G401.6 (cell line): ENCODE measurements at regions not wholly inside any gene's neighbourhood (a gene's known extent, or its start where the extent isn't known, plus 50 kb on each side); places are given as distances from the start of the nearest gene placed in this dataset.
"Not testable (repeated sequence)": the region's sequence is repeated elsewhere in the genome, so short reads cannot be mapped to it uniquely, and the experiment has no call there.

Source experiments
- FAIRE-seq: peaks from 2 replicates; lab custom pipeline; 2012; peaks lifted over from hg19 to GRCh38; lab: Jason Lieb, UNC

DNA sequence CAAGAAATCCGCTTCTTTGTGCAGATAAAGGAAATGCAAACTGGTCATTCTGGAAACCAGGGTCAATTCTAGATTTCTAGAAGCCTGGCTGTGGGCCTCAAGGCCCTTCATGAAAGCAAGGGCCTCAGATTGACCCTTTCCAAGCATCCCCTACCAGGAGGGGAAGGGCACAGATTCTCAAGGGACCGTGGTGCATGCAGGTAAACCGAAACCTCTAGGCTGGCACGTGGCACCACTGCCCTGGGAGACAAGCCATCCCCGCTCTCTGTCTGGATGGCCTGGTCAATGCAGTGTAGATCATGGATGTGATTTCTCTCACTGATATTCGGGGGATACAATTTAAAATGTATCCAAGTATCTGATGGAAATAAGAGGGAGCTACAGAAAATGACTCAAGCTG, 69.4 kb downstream of the TOMM20 start:
- no peak for FAIRE-seq

- no peak for FAIRE-seq
Observed at GRCh38 chr1:235058695-235059094, 69.9 kb downstream of the TOMM20 start.

GRCh38 chr1:235057385-235058306, 71.0 kb downstream of the TOMM20 start:
- no peak for FAIRE-seq

DNA sequence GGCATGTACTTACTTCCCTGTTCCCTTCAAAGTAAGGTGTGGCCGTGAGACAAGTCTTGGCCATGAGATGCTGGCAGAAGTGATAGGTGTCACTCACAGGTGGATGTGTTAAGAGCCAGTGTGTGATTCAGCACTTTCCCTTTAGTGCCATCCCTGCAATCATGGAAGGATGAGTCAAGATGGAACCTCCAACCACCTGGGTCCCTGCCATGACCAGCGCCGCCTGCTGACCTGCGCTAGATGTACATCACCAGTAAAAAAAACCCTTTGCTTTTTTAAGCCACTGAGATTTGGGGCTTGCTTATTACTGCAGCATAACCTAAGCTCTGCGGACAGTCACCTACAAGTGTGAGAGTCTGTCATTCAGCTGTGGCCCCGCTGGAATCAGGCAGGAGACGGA, 71.7 kb downstream of the TOMM20 start:
- FAIRE-seq, result no peak

DNA sequence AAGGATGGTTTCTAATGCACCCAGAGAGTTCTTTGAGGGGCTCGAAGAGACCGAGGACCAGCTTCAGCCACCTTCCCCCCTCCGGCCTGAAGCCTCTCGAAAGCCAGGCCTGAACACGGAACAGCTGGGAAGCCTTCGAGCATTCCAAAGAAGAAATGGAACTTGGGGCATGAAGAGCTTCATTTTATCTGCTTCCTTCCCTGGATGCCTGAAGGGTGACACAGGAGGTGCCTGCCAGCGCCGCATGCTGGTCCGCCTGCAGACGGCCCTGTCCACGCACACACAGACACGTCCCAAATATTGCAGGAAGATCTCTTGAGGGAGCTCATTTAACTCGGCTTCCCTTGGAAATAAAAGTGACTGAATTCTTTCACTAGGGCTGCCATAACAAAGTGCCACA, 73.7 kb downstream of the TOMM20 start:
- no peak for FAIRE-seq

DNA sequence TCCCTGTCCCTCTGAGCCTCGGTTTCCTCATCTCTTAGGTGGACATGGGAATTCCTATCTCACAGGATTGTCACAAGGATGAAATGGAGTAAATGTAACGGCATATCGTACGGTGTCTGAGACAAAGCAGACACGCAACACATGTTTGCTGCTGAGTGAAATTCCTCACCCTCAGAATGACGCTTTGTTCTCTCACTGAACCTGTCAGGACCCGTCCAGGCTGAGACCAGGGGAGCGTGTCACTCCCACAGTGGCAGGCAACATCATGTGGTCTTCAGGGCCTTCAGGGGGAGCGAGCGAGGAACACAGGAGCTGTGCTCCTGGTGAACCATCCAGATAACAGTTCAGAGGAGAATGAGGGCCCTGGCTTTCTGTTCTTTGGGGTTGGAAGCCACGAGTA, 74.2 kb downstream of the TOMM20 start:
- FAIRE-seq, result no peak

DNA sequence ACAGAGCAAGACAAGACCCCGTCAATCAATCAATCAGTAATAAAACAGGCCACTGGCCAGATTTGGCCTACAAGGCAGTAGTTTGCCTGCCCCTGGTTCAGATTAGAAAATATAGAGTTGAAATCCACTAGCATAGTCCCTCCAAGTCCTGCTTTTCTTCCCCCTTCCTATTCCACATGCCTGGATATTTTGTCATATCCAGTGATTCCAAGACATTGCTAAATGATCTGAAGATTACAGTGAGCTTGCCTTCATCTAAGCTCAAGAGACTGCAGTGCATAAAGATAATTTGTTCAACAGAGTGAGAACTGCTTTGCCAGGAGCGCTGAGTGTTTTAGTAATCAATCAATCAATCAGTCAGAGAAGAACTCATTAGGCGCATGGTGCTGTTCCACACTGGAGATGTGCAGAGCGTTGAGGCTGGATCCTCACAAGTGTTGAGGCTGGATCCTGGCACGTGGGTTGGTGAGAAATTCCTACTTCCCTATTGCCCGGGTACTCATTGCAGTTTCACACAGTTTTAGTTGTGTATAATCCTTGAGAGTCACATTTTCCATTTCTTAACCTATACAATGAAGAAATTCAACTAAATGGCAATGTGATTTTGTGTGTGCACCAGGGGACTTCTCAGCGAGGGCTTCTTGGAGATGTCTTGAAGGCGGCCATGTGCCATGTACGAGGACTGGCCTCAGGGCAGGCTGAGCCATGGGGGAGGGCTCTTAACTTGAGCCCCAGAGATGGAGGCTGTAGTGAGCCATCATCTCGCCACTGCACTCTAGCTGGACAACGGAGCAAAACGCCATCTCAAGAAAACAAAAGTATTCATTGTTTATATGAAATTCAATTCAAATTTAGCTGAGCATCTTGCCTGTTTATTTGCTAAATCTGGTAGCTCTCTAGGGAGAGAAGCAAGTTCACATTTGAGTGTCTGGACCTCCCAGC, 76.3 kb downstream of the TOMM20 start:
- FAIRE-seq, result no peak

- no peak for FAIRE-seq
Observed at GRCh38 chr1:235051521-235051920, 77.1 kb downstream of the TOMM20 start.

- FAIRE-seq, result no peak
Observed at GRCh38 chr1:235050911-235051360, 77.7 kb downstream of the TOMM20 start.

DNA sequence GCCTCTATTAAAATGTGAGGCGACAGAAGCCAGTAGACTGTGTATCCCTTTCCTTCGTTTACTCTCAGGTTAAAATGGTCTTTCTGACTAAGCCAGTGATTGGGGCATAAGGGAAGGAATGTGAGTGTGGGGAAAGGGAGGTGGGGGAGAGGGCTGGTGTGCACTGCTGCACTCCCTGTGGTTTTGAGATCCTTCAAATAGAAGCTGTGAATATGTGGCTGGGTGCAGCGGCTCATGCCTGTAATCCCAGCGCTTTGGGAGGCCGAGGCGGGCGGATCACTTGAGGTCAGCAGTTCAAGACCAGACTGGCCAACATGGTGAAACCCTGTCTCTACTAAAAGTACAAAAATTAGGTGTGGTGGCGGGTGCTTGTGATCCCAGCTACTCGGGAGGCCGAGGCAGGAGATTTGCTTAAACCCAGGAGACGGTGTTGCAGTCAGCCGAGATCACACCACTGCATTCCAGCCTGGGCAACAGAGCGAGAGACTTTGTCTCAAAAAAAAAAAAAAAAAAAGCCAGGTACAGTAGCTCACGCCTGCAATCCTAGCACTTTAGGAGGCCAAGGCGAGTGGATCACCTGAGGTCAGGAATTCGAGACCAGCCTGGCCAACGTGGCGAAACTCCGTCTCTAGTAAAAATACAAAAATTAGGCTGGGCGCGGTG, 78.8 kb downstream of the TOMM20 start:
- not testable (repeated sequence) for FAIRE-seq

DNA sequence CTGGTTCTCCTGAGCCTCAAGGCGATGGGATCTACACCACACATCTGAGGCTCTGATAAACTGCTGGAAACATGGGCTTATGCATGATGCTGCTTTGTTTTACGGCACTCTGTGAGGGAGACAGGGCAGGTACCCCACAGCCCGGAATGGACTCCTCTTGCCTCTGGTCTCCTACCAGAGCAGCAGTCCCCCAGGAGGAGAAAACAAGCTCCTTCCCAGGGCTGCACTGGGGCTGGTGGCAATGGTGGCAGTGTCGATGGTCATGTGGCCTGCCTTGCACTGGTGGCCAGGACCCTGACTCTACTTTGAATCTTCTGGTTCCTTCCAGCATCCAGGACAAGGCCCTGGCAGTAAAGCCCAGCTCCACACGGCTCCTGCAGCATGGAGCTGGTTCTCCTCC, 79.4 kb downstream of the TOMM20 start:
- FAIRE-seq, result no peak

- no peak for FAIRE-seq
Observed at GRCh38 chr1:235047331-235047871, 81.2 kb downstream of the TOMM20 start.

DNA sequence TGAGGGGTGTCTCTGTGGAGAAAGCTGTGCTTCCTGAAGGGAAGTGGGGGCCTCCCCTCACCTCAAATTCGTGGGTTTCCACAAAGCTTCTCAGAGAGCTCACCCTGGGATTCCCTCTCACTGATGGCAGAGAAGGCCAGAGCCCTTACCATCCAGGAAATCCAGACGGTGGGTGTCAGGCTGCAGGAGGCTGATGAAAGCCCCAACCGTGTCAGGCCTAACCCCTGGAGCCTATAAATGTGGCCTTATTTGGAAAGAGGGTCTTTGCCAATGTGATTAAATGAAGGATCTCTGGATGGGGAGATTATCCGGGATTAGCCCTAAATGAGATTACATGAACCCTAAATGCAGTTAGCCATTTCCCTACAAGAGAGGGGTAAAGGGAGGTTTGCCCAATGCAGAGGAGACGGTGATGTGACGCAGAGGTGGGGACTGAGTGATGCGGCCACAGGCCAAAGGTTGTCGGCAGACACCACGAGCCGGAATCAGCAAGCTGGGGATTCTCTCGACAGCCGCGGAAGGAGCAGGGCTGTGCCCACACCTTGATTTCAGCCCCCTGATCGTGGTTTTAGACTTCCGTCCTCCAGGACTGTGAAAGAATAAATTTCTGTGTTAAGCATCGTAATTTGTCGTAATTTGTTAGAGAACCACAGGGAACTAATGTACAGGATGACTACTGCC, 82.6 kb downstream of the TOMM20 start:
- no peak for FAIRE-seq

DNA sequence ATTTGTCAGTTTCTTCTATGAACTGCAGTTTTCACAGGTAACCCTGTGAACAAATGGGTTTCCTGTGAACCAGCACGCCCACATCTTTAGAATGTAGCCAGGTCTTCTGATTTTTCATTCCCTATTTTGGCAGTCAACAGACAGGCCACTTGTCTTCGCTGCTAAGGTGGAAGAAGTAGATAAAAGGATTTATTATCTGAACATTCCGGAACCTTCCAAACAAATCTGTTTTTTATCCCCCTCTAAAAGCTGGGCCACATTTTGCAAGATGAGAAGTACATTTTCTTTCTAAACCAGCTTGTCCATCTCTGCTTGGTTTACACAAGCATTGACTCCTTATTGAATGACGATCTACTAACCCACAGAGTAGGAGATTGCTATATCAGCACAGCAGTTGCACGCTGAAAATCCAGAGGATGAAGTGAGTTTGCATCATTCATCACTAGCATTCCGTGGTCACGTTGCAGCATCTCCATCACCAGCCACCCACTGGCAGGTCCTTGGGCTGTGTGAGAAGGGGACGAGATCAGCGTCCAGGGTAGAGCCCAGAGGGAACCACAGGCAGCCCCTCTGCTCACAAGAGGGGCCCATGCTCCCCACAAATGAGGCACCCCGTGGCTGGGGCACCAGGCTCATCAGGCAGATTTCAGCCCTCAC, 83.5 kb downstream of the TOMM20 start:
- FAIRE-seq, result no peak

DNA sequence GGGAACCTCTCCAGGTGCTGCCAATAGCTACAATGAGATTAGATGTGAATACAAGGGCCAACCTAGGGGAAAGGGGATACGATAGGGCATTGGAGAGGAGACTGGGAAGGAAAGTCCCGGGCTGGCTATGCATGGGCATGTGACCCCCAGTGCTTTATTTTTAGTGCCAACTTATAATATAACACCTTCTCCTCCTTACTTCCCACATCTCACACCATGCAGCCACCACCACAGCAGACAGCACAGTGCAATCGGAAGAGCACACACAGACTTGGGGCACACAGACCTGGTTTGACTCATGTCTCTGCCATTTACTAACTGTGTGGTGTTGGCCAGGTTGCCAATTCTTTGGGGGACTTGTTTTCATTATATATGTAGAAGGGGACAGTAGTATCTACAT, 85.4 kb downstream of the TOMM20 start:
- no peak for FAIRE-seq

GRCh38 chr1:235038701-235039100, 89.9 kb downstream of the TOMM20 start:
- no peak for FAIRE-seq

- no peak for FAIRE-seq
Observed at GRCh38 chr1:235035928-235036327, 92.7 kb downstream of the TOMM20 start.

GRCh38 chr1:235030919-235031596, 97.6 kb downstream of the TOMM20 start:
- no peak for FAIRE-seq

- FAIRE-seq, result no peak
Observed at GRCh38 chr1:235027862-235028250, 100.8 kb downstream of the TOMM20 start.

DNA sequence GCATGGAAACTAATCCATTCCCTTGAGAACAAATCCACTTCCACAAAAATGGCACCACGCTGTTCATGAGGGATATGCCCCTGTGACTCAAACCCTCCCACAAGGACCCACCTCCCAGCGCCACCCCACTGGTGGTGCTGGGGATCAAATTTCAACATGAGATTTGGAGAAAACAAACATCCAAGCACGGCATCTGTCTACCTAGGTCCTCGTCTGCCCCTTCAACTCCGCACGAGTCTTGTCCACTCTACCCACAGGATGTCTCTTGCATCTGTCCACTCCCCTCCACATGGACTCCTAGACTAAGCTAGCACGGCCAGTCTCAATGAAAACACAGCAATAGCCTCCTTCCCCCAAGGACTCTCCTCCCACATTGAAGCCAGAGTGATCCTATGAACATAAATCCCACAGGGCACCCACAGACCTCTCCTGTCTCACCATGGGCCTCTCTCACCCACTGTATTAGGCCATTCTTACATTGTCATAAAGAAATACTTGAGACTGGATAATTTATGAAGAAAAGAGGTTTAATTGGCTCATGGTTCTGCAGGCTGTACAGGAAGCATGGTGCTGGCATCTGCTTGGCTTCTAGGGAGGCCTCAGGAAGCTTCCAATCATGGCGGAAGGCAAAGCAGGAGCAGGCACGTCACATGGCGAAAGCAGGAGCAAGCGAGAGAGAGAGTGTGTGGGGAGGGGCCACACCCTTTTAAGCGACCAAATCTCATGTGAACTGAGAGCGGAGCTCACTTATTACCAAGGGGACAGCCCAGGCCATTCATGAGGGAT, 101.4 kb downstream of the TOMM20 start:
- no peak for FAIRE-seq
